Thyroid gland (tissue), 4 donors: ENCODE measurements at regions not wholly inside any gene's neighbourhood (a gene's known extent, or its start where the extent isn't known, plus 50 kb on each side); places are given as distances from the start of the nearest gene placed in this dataset.

Experiments
- CTCF ChIP-seq, 6 experiments: fragments of 200-600 bp in 3 of 6; fragments of 450-650 bp in 3 of 6; sonication (generic) in 3 of 6; IDR thresholded peaks; one replicate each; pipeline ENCODE4 v1.5.1; 2016 to 2019; ENCODE audit warnings: antibody characterized with exemption in 6 of 6, mild to moderate bottlenecking in 2 of 6, inconsistent platforms in 1 of 6, moderate library complexity in 1 of 6
- POLR2A ChIP-seq, 2 donors: fragments of 450-650 bp; IDR thresholded peaks; one replicate each; pipeline ENCODE4 v1.6.1; 2017; ENCODE audit warnings: antibody characterized with exemption in 2 of 2, mild to moderate bottlenecking in 2 of 2, moderate library complexity in 1 of 2

- TF ChIP-seq CTCF (IDR thresholded peaks at IDR 0.05) (no peak), POLR2A (IDR thresholded peaks at IDR 0.05) (no peak)
Observed at GRCh38 chr1:170303034-170303433, 157.3 kb downstream of the NTMT2 start.
